HG03135 (cell line): ENCODE measurements at regions not wholly inside any gene's neighbourhood (a gene's known extent, or its start where the extent isn't known, plus 50 kb on each side); places are given as distances from the start of the nearest gene placed in this dataset.
"Not testable (repeated sequence)": the region's sequence is repeated elsewhere in the genome, so short reads cannot be mapped to it uniquely, and the experiment has no call there.

ENCODE experiments used
- ATAC-seq: cut with Tn5 transposase; IDR thresholded peaks from one replicate; pipeline ENCODE4 v1.9.1; 2021; ENCODE audit warnings: mild to moderate bottlenecking, moderate library complexity; ENCODE audit not compliant: unreplicated experiment

- ATAC-seq = no peak
Measured at GRCh38 chr3:181549266-181549665, 162.5 kb upstream of the SOX2 start.

- ATAC-seq = no peak
Measured at GRCh38 chr3:181541414-181541813, 170.3 kb upstream of the SOX2 start.

GRCh38 chr3:181534781-181535221 is 176.9 kb upstream of the SOX2 start:
- no peak for ATAC-seq

- ATAC-seq = no peak
Measured at GRCh38 chr3:181533811-181534210, 177.9 kb upstream of the SOX2 start.

GRCh38 chr3:181530584-181530983 is 181.1 kb upstream of the SOX2 start:
- no peak for ATAC-seq

GRCh38 chr3:181521831-181522230 is 189.9 kb upstream of the SOX2 start:
- no peak for ATAC-seq

GRCh38 chr3:181518222-181518621 is 193.5 kb upstream of the SOX2 start:
- no peak for ATAC-seq

GRCh38 chr3:181512787-181513186 is 198.9 kb upstream of the SOX2 start:
- ATAC-seq = no peak

GRCh38 chr3:181510500-181510899 is 201.2 kb upstream of the SOX2 start:
- ATAC-seq = no peak

GRCh38 chr3:181497358-181497757 is 214.4 kb upstream of the SOX2 start:
- no peak for ATAC-seq

GRCh38 chr3:181493423-181493822 is 218.3 kb upstream of the SOX2 start:
- ATAC-seq = no peak

- ATAC-seq = no peak
Measured at GRCh38 chr3:181488536-181488935, 223.2 kb upstream of the SOX2 start.

GRCh38 chr3:181487236-181487978 is 224.3 kb upstream of the SOX2 start:
- no peak for ATAC-seq

GRCh38 chr3:181486141-181486885 is 225.4 kb upstream of the SOX2 start:
- ATAC-seq = no peak

- no peak for ATAC-seq
Measured at GRCh38 chr3:181484026-181484425, 227.7 kb upstream of the SOX2 start.

- not testable (repeated sequence) for ATAC-seq
Measured at GRCh38 chr3:181475146-181475545, 236.6 kb upstream of the SOX2 start.

GRCh38 chr3:181470349-181470748 is 241.4 kb upstream of the SOX2 start:
- ATAC-seq = no peak

GRCh38 chr3:181464033-181464694 is 247.6 kb upstream of the SOX2 start:
- ATAC-seq = no peak

GRCh38 chr3:181461381-181461780 is 250.3 kb upstream of the SOX2 start:
- ATAC-seq = no peak

GRCh38 chr3:181459516-181459915 is 252.2 kb upstream of the SOX2 start:
- ATAC-seq = no peak

- ATAC-seq = no peak
Measured at GRCh38 chr3:181458857-181459256, 252.9 kb upstream of the SOX2 start.

- no peak for ATAC-seq
Measured at GRCh38 chr3:181457756-181458155, 254.0 kb upstream of the SOX2 start.
